HG03521 (cell line): ENCODE measurements at regions not wholly inside any gene's neighbourhood (a gene's known extent, or its start where the extent isn't known, plus 50 kb on each side); places are given as distances from the start of the nearest gene placed in this dataset.
"Not testable (repeated sequence)": the region's sequence is repeated elsewhere in the genome, so short reads cannot be mapped to it uniquely, and the experiment has no call there.

Experiments used
- ATAC-seq: cut with Tn5 transposase; IDR thresholded peaks from one replicate; pipeline ENCODE4 v1.9.1; 2021; ENCODE audit warnings: mild to moderate bottlenecking, moderate library complexity; ENCODE audit not compliant: unreplicated experiment

DNA sequence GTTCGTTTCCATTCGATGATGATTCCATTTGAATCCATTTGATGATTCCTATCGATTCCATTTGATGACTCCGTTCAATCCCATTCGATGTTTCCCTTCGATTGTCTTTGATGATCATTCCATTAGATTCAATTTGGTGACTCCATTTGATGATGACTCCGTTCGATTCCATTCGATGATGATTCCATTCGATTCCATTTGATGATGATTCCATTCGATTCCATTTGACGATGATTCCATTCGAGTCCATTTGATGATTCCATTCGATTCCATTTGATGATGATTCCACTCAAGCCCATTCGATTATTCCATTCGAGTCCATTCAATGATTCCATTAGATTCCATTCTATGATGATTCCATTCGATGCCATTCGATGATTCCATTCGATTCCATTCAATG lies 2730.6 kb downstream of the RPIA start:
- not testable (repeated sequence) for ATAC-seq

GRCh38 chr2:91427148-91427547 lies 2735.7 kb downstream of the RPIA start:
- ATAC-seq, result not testable (repeated sequence)

DNA sequence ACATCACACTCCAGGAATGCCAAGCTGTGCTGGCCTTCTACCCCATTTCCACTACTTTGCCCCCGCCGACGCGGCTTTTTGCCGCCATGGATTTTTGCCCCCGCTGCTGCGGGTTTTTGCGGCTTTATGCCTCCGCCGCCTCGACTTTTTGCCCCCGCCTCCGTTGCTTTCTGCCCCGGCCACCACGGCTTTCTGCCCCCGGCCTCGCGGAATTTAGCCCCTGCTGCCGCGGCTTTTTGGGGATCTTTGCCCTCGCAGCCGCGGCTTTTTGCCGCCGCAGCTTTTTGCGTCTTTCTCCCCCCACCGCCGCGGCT lies 2750.4 kb downstream of the RPIA start:
- not testable (repeated sequence) for ATAC-seq

DNA sequence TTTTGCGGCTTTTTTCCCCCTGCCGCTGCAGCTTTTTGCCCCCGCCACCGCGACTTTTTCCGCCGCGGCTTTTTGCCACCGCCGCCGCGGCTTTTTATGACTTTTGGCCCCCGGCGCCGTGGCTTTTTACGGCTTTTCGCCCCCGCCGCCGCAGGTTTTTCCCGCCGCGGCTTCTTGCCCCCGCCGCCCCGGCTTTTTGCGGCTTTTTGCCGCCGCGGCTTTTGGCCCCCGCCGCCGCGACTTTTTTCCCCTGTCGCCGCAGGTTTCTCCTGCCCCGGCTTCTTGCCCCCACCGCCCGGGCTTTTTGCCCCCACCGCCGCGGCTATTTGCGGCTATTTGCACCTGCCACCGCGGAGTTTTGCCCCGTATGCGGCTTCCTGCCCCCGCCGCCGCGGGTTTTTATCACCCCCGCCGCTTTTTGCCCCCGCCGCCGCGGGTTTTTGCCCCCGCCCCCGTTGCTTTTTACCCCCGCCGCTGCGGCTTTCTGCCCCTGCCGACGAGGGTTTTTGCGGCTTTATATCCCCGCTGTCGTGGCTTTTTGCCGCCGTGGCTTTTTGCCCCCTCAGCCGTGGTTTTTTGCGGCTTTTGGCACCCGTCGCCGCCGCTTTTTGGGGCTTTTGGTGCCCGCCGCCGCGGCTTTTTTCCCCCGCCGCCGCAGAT lies 2750.9 kb downstream of the RPIA start:
- ATAC-seq, result no peak

DNA sequence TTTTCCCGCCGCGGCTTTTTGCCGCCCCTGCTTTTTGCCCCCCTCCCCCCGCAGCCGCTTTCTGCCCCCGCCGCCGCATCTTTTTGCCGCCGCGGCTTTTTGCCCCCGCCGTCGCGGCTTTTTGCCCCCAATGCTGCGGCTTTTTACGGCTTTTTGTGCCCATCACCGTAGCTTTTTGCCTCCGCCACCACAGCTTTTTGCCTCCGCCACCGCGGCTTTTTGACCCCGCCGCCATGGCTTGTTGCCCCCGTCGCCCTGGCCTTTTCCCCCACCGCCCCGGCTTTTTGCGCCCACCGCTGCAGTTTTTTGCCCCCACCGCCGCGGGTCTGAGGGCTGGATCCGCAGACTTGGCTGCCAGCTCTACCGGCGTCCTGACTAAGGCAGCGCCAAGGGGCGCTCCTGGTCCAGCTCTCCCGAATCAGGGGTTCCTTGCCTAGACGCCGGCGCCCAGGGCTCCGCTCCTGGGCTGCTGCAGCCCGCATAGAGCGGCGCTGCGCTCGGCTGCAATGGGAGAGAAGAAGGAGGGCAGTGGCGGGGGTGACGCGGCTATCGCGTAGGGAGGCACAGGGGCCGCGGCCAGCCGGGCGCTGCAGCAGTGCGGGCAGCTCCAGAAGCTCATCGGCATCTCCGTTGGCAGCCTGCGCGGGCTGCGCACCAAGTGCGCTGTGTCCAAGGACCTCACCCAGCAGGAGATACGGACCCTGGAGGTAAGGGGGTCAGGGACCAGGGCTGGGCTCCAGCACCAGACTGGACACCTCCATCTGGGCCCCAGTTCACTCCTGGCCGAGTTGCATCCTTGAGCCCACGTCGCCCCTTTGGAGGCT lies 2751.6 kb downstream of the RPIA start:
- ATAC-seq, result not testable (repeated sequence)

DNA sequence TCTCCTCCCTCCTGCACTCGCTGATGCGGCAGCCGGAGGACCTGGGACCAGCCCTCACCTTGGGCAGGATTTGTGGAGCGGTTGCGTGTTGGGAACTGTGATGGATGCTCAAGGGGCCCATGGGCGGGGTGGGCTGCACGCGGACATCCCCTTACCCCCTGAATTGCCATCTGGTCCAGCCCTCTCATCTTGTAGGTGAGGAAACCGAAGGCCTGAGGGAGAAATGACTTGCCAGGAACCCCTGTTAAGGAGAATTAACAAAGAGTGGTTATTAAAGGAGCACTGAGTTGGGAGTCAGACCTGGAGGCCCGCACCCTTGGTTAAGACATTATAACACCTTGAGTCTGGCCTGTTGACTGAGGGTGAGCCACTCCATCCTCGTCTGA lies 2752.2 kb downstream of the RPIA start:
- ATAC-seq, result not testable (repeated sequence)

GRCh38 chr2:91445705-91446104 lies 2754.2 kb downstream of the RPIA start:
- not testable (repeated sequence) for ATAC-seq

DNA sequence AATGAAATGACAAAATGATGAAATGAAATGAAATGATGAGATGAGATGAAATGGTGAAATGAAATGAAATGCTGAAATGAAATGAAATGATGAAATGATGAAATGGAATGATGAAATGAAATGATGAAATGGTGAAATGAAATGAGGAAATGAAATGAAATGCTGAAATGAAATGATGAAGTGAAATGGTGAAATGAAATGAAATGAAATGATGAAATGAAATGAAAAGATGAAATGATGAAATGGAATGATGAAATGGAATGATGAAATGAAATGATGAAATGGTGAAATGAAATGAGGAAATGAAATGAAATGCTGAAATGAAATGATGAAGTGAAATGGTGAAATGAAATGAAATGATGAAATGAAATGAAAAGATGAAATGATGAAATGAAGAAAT lies 2755.0 kb downstream of the RPIA start:
- ATAC-seq, result not testable (repeated sequence)

GRCh38 chr2:91446915-91447314 lies 2755.4 kb downstream of the RPIA start:
- not testable (repeated sequence) for ATAC-seq

DNA sequence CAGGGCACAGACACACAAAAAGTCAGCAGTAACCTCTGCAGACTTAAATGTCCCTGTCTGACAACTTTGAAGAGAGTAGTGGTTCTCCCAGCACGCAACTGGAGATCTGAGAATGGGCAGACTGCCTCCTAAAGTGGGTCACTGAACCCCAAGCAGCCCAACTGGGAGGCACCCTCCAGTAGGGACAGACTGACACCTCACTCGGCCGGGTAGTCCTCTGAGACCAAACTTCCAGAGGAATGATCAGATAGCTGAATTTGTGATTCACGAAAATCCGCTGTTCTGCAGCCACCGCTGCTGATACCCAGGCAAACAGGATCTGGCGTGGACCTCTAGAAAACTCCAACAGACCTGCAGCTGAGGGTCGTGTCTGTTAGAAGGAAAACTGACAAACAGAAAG lies 2756.0 kb downstream of the RPIA start:
- not testable (repeated sequence) for ATAC-seq

- not testable (repeated sequence) for ATAC-seq
Observed at GRCh38 chr2:91462292-91462691, 2770.8 kb downstream of the RPIA start.

DNA sequence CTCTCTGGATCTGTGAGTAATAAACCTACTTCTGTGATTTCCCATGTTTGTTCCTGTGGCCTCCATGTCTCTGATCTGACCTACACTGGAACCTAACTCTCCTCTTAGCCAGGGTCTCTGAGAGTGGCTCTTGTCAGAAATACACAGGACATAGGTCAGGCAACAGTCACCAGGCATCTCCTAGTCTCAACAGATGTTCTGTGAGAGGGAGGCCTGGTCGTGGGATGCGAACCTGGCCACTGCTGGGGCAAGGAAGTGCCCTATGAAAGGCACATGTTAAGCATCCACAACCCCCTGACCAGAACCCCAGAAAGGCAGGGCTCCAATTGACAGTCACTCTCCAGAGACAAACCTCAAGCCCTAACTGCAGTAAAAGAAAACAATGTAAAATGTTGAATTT lies 2771.5 kb downstream of the RPIA start:
- ATAC-seq, result not testable (repeated sequence)

DNA sequence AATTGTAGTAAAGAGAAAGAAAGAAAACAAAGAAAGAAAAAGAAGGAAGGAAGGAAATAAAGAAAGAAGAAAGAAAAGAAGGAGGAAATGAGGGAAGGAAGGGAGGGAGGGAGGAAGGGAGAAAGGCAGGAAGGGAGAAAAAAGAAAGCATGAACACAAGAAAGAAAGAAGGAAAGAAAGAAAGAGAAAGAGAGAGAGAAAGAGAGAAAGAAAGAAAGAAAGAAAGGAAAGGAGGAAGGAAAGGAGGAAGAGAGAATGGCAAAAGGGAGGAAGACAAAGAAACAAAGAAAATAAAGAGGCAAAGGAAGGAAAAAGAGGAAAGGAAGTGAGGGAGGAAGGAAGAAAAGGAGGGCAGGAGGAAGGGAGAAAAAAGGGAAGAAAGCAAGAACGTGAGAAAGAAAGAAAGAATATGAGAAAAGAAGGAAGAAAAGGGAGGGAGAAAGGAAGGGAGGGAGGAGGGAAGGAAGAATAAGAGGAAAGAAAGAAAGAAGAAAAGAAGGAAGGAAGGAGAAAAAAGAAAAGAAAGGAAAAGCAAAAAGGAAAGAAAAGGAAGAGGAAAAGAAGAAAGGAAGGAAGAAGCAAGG lies 2775.4 kb downstream of the RPIA start:
- ATAC-seq, result not testable (repeated sequence)

DNA sequence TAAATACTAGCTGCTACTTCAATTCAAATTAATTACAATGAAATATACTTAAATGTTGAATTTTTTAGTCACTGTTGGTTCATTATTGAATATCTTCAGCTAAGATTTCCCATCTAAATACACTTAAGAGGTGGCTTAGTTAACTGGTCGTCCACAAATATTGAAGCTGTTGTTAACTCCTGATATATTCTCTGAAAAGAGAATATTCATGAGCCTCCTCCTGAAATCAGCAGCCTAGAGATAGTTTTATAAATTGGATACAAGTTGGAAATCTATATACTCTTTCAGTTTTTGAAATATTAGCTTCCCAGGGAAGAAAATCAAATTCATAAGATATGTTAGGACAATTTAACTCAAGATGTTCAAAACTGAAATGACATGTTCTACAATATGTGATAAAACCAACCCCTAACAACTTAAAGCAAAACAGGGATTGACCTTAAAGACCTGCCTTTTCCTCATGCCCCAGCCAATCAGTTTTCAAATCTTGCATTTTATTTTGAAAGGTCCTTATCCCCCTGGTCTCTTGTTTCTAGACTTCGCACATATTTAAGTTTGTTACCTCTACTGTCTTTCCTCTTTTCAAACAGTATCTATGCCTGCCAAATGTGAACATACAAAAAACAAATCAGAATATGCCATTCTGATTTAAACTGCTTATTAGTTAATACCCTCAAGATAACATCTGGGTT lies 2784.9 kb downstream of the RPIA start:
- not testable (repeated sequence) for ATAC-seq

DNA sequence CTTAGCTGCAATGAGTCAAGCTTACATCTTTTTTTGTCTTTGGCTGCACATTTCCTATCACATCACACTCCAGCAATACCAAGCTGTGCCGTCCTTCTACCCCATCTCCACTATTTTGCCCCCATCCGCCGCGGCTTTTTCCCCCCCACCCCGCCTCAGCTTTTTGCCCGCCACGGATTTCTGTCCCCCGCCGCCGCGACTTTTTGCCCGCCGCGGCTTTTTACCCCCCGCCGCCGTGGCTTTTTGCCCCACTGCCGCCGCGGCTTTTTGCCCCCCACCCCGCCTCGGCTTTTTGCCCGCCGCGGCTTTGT lies 2785.4 kb downstream of the RPIA start:
- not testable (repeated sequence) for ATAC-seq

- not testable (repeated sequence) for ATAC-seq
Observed at GRCh38 chr2:91477291-91477690, 2785.8 kb downstream of the RPIA start.

GRCh38 chr2:91477731-91478672 lies 2786.5 kb downstream of the RPIA start:
- ATAC-seq, result no peak

GRCh38 chr2:91478851-91479718 lies 2787.6 kb downstream of the RPIA start:
- not testable (repeated sequence) for ATAC-seq

DNA sequence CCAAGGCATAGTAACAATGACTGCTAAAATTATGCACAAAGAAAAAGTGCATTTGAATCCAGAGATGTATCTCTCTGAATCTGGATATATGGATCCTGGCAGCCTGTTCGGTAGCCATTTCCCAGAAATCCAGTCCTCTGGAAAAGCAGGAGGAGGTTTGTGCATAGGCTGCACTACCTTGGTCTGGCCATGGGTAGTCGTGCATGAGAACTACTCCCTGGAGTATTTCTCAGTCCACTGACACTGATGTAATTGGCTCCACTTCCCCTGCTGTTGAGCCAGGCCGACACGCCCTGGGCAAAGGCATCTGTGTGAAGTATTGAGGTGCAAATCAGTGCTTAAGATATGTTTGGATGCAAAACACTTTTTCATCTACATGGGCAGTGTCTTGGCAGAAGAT lies 2793.8 kb downstream of the RPIA start:
- ATAC-seq, result not testable (repeated sequence)
